A549 (cell line): ENCODE measurements at regions not wholly inside any gene's neighbourhood (a gene's known extent, or its start where the extent isn't known, plus 50 kb on each side); places are given as distances from the start of the nearest gene placed in this dataset.

ENCODE experiments used
- ATAC-seq, 2 experiments: fragments of 200-7000 bp in 1 of 2; fragments of >200 bp in 1 of 2; cut with Nextera tagmentation in 1 of 2; cut with Tn5 transposase in 1 of 2; 3 replicates each; pipeline versions ENCODE4 v1.8.0 to v1.9.1; 2018 to 2020; ENCODE audit warnings: mild to moderate bottlenecking in 1 of 2, moderate library complexity in 1 of 2
- CTCF ChIA-PET: fragments of 300-600 bp; sonication (Branson Sonifier 250); formaldehyde crosslinking; extraction: SDS; loops from one replicate; lab custom pipeline; 2021; ENCODE audit warnings: antibody characterized with exemption, inconsistent platforms; lab: Yijun Ruan, JAX
- POLR2A ChIA-PET: fragments of 350-600 bp; formaldehyde crosslinking; extraction: SDS; loops from one replicate; lab custom pipeline; 2021; ENCODE audit warnings: antibody characterized with exemption, inconsistent platforms; lab: Yijun Ruan, JAX
- DNase-seq, 2 experiments: peaks; one replicate each; pipeline versions ENCODE4 v3.0.0 to v3.0.0-alpha.2; 2011 to 2016; ENCODE audit warnings: low read depth in 1 of 2, low spot score in 1 of 2
- FAIRE-seq: peaks from 2 replicates; lab custom pipeline; 2011; peaks lifted over from hg19 to GRCh38; lab: Jason Lieb, UNC
- H3K27ac ChIP-seq, 2 experiments: fragments of >200 bp; sonication (Bioruptor Twin); formaldehyde crosslinking; 3 replicates each; pipeline ENCODE4 v1.5.1; 2016 to 2017
- H3K4me1 ChIP-seq: fragments of >200 bp; sonication (Bioruptor Twin); formaldehyde crosslinking; 3 replicates; pipeline ENCODE4 v1.6.1; 2016
- H3K4me2 ChIP-seq: fragments of >200 bp; sonication (Bioruptor Twin); formaldehyde crosslinking; 3 replicates; pipeline ENCODE4 v1.6.1; 2016
- H3K4me3 ChIP-seq: fragments of >200 bp; sonication (Bioruptor Twin); formaldehyde crosslinking; 3 replicates; pipeline ENCODE4 v1.5.1; 2016
- H3K9me3 ChIP-seq: fragments of >200 bp; sonication (Bioruptor Twin); formaldehyde crosslinking; 3 replicates; pipeline ENCODE4 v1.6.1; 2016
- BHLHE40 ChIP-seq: IDR thresholded peaks from 2 replicates; pipeline ENCODE4 v1.6.1; 2012; ENCODE audit warnings: low read depth, low read length, inconsistent platforms
- CHD2 ChIP-seq: fragments of 150-350 bp; IDR thresholded peaks from 2 replicates; pipeline ENCODE4 v1.6.1; 2014; ENCODE audit warnings: low read length; ENCODE audit not compliant: partially characterized antibody
- CTCF ChIP-seq: fragments of >200 bp; sonication (Bioruptor Twin); formaldehyde crosslinking; IDR thresholded peaks from 3 replicates; pipeline ENCODE4 v1.5.1; 2016
- E2F6 ChIP-seq: IDR thresholded peaks from 2 replicates; pipeline ENCODE4 v1.6.1; 2012; ENCODE audit warnings: low read depth, borderline replicate concordance
- EP300 ChIP-seq, 2 experiments: fragments of >200 bp; sonication (Bioruptor Twin); formaldehyde crosslinking; IDR thresholded peaks; 2 replicates in 1 of 2; 3 replicates in 1 of 2; pipeline ENCODE4 v1.6.1; 2016 to 2017
- ESRRA ChIP-seq: fragments of 150-350 bp; IDR thresholded peaks from 2 replicates; pipeline ENCODE4 v1.6.1; 2014; ENCODE audit warnings: mild to moderate bottlenecking, low read length, borderline replicate concordance
- FOSB ChIP-seq: fragments of 250-450 bp; sonication (Bioruptor Pico); IDR thresholded peaks from 2 replicates; pipeline ENCODE4 v1.5.0; 2020; ENCODE audit warnings: mild to moderate bottlenecking, moderate library complexity
- FOXS1 ChIP-seq: fragments of 250-450 bp; sonication (Bioruptor Pico); IDR thresholded peaks from 2 replicates; pipeline ENCODE4 v1.5.0; 2020; ENCODE audit warnings: mild to moderate bottlenecking, moderate library complexity
- KDM1A ChIP-seq: fragments of 200-600 bp; sonication (generic); IDR thresholded peaks from 2 replicates; pipeline ENCODE4 v1.6.1; 2016; ENCODE audit warnings: low read depth, mild to moderate bottlenecking
- MAFK ChIP-seq: fragments of 450-650 bp; IDR thresholded peaks from 2 replicates; pipeline ENCODE4 v1.6.1; 2014; ENCODE audit not compliant: partially characterized antibody
- MYC ChIP-seq: IDR thresholded peaks from 2 replicates; pipeline ENCODE4 v1.6.1; 2012; ENCODE audit warnings: mild to moderate bottlenecking, inconsistent platforms, low read length, improper control_type of control experiment, borderline replicate concordance
- NR3C1 ChIP-seq: fragments of >200 bp; sonication (Bioruptor Twin); formaldehyde crosslinking; IDR thresholded peaks from 3 replicates; pipeline ENCODE4 v1.6.1; 2017
- PHF8 ChIP-seq: fragments of 200-600 bp; sonication (generic); IDR thresholded peaks from 2 replicates; pipeline ENCODE4 v1.6.1; 2016; ENCODE audit warnings: low read depth, mild to moderate bottlenecking, antibody characterized with exemption, moderate library complexity, borderline replicate concordance
- POLR2AphosphoS2 ChIP-seq: conservative IDR thresholded peaks from 2 replicates; pipeline ENCODE4 v1.6.1; 2012; ENCODE audit warnings: low read length, improper control_type of control experiment, inconsistent platforms
- RARB ChIP-seq: fragments of 250-450 bp; sonication (Bioruptor Pico); IDR thresholded peaks from 2 replicates; pipeline ENCODE4 v1.8.0; 2021; ENCODE audit warnings: mild to moderate bottlenecking, moderate library complexity
- RFX5 ChIP-seq: fragments of 450-650 bp; IDR thresholded peaks from 2 replicates; pipeline ENCODE4 v1.7.1; 2014; ENCODE audit warnings: antibody characterized with exemption, mild to moderate bottlenecking, moderate library complexity
- TP53 ChIP-seq: fragments of 250-450 bp; sonication (Bioruptor Pico); IDR thresholded peaks from 2 replicates; pipeline ENCODE4 v1.5.0; 2021; ENCODE audit warnings: mild to moderate bottlenecking, moderate library complexity
- USF2 ChIP-seq: fragments of 450-650 bp; IDR thresholded peaks from 2 replicates; pipeline ENCODE4 v1.6.1; 2014; ENCODE audit warnings: antibody characterized with exemption
- ZFP36 ChIP-seq: fragments of 450-650 bp; IDR thresholded peaks from 2 replicates; pipeline ENCODE4 v1.6.1; 2014; ENCODE audit warnings: borderline replicate concordance; ENCODE audit not compliant: partially characterized antibody
- ZNF302 ChIP-seq: fragments of 250-450 bp; sonication (Bioruptor Pico); IDR thresholded peaks from 2 replicates; pipeline ENCODE4 v1.9.0; 2021; ENCODE audit warnings: inconsistent platforms, mild to moderate bottlenecking, moderate library complexity
- ZSCAN20 ChIP-seq: fragments of 250-450 bp; sonication (Bioruptor Pico); IDR thresholded peaks from 2 replicates; pipeline ENCODE4 v1.8.0; 2022; ENCODE audit warnings: mild to moderate bottlenecking, moderate library complexity
- WGBS: methylation state at CpG from one replicate; pipeline ENCODE4 v1.1.6; 2017; ENCODE audit errors: missing lambda C conversion rate; 5-methylcytosine and 5-hydroxymethylcytosine counted together
- TF ChIP-seq, protein P1 (sequence below): fragments of 250-450 bp; sonication (Bioruptor Pico); IDR thresholded peaks from 2 replicates; pipeline ENCODE4 v1.5.0; 2021; ENCODE audit warnings: mild to moderate bottlenecking, moderate library complexity, borderline replicate concordance
- TF ChIP-seq, protein P2 (sequence below): IDR thresholded peaks from 2 replicates; pipeline ENCODE4 v1.6.1; 2012
- TF ChIP-seq, protein P3 (sequence below): fragments of >200 bp; sonication (Bioruptor Twin); formaldehyde crosslinking; IDR thresholded peaks from 2 replicates; pipeline ENCODE4 v1.6.1; 2016

- CTCF ChIA-PET, result no interaction called here
- no peak overlapping the region for H3K4me2 ChIP-seq
- peak; percentile 31 for TF ChIP-seq MAFK
- TF ChIP-seq POLR2AphosphoS2, result no peak
- TF ChIP-seq, all 56 proteins: peak for 1
- H3K27ac ChIP-seq, result no peak overlapping the region
- H3K4me1 ChIP-seq, result no peaks in the 10 kb centered on the region
- H3K9me3 ChIP-seq, result no peaks in the 10 kb centered on the region
- POLR2A ChIA-PET, result no interaction called here
- no peak overlapping the region for H3K4me3 ChIP-seq
- FAIRE-seq, result no peak
- 7% methylated on average over 2 of the region's 4 CpGs for WGBS
- no peak for ATAC-seq
- DNase-seq, result no peak
These were observed 1025.3 kb upstream of the AMELY start for GRCh38 chrY:7936831-7937230.

- Histone ChIP-seq H3K4me2 (no peak overlapping the region), H3K4me3 (no peak overlapping the region), H3K4me1 (no peaks in the 10 kb centered on the region), H3K9me3 (no peaks in the 10 kb centered on the region), H3K27ac (no peak overlapping the region)
- POLR2A ChIA-PET, result no interaction called here
- 0% methylated on average over 1 of the region's 1 CpG for WGBS
- TF ChIP-seq, protein P1, sequence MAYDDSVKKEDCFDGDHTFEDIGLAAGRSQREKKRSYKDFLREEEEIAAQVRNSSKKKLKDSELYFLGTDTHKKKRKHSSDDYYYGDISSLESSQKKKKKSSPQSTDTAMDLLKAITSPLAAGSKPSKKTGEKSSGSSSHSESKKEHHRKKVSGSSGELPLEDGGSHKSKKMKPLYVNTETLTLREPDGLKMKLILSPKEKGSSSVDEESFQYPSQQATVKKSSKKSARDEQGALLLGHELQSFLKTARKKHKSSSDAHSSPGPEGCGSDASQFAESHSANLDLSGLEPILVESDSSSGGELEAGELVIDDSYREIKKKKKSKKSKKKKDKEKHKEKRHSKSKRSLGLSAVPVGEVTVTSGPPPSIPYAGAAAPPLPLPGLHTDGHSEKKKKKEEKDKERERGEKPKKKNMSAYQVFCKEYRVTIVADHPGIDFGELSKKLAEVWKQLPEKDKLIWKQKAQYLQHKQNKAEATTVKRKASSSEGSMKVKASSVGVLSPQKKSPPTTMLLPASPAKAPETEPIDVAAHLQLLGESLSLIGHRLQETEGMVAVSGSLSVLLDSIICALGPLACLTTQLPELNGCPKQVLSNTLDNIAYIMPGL (CRISPR knock-in tag), result no peak
- TF ChIP-seq CHD2, result no peak
- TF ChIP-seq POLR2AphosphoS2, result no peak
- TF ChIP-seq KDM1A, result no peak
- no peak for TF ChIP-seq TP53
- no peak for TF ChIP-seq NR3C1
- no peak for TF ChIP-seq EP300 (IDR thresholded peaks at IDR 0.05)
- TF ChIP-seq RARB (CRISPR knock-in tag), result no peak
- TF ChIP-seq USF2, result no peak
- TF ChIP-seq ZSCAN20, result no peak
- TF ChIP-seq CTCF, result no peak
- TF ChIP-seq, protein P2, sequence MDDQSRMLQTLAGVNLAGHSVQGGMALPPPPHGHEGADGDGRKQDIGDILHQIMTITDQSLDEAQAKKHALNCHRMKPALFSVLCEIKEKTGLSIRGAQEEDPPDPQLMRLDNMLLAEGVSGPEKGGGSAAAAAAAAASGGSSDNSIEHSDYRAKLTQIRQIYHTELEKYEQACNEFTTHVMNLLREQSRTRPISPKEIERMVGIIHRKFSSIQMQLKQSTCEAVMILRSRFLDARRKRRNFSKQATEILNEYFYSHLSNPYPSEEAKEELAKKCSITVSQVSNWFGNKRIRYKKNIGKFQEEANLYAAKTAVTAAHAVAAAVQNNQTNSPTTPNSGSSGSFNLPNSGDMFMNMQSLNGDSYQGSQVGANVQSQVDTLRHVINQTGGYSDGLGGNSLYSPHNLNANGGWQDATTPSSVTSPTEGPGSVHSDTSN, result no peak
- TF ChIP-seq RFX5, result no peak
- no peak for TF ChIP-seq E2F6
- no peak for FAIRE-seq
- no peak for ATAC-seq
- CTCF ChIA-PET, result no interaction called here
- DNase-seq, result no peak
These were observed 1024.5 kb upstream of the AMELY start for GRCh38 chrY:7936046-7936445.

GRCh38 chrY:7935606-7936005 is 1024.1 kb upstream of the AMELY start:
- ATAC-seq (no peak), FAIRE-seq (no peak), DNase-seq (no peak)
- Histone ChIP-seq H3K4me2 (no peak overlapping the region), H3K27ac (no peak overlapping the region), H3K9me3 (no peaks in the 10 kb centered on the region), H3K4me1 (no peaks in the 10 kb centered on the region), H3K4me3 (no peak overlapping the region)
- ChIA-PET POLR2A (no interaction called here), CTCF (no interaction called here)
- WGBS, result 0% methylated on average over 2 of the region's 2 CpGs
- TF ChIP-seq, protein P3, sequence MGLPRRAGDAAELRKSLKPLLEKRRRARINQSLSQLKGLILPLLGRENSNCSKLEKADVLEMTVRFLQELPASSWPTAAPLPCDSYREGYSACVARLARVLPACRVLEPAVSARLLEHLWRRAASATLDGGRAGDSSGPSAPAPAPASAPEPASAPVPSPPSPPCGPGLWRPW, result no peak
- no peak for TF ChIP-seq ZFP36
- TF ChIP-seq BHLHE40, result no peak
- TF ChIP-seq PHF8, result no peak
- TF ChIP-seq FOXS1 (CRISPR knock-in tag), result no peak
- TF ChIP-seq FOSB (CRISPR knock-in tag), result no peak
- no peak for TF ChIP-seq MYC
- TF ChIP-seq ESRRA, result no peak
- TF ChIP-seq ZNF302 (CRISPR knock-in tag), result no peak
